GM23248 (cell line): ENCODE measurements at regions not wholly inside any gene's neighbourhood (a gene's known extent, or its start where the extent isn't known, plus 50 kb on each side); places are given as distances from the start of the nearest gene placed in this dataset.

Source experiments
- DNase-seq: peaks from one replicate; pipeline ENCODE4 v3.0.0-alpha.2; 2015
- H2AFZ ChIP-seq: fragments of 200-600 bp; sonication (generic); 2 replicates; pipeline ENCODE4 v1.6.1; 2016; ENCODE audit warnings: antibody characterized with exemption
- H3F3A ChIP-seq: fragments of 200-600 bp; sonication (generic); 2 replicates; pipeline ENCODE4 v1.6.1; 2016; ENCODE audit warnings: mild to moderate bottlenecking, antibody characterized with exemption, mixed run types; ENCODE audit not compliant: insufficient read depth
- H3K27ac ChIP-seq: fragments of 200-600 bp; sonication (generic); 2 replicates; pipeline ENCODE4 v1.5.1; 2016; ENCODE audit warnings: mild to moderate bottlenecking
- H3K27me3 ChIP-seq: fragments of 200-600 bp; sonication (generic); replicated peaks from 2 replicates; pipeline ENCODE4 v1.6.1; 2016; ENCODE audit warnings: mild to moderate bottlenecking; ENCODE audit not compliant: insufficient read depth
- H3K36me3 ChIP-seq: fragments of 200-600 bp; sonication (generic); 2 replicates; pipeline ENCODE4 v1.6.1; 2016; ENCODE audit warnings: low read depth, mild to moderate bottlenecking
- H3K4me1 ChIP-seq: fragments of 200-600 bp; sonication (generic); 2 replicates; pipeline ENCODE4 v1.6.1; 2016; ENCODE audit warnings: mild to moderate bottlenecking; ENCODE audit not compliant: insufficient read depth
- H3K4me2 ChIP-seq: fragments of 200-600 bp; sonication (generic); one replicate; pipeline ENCODE4 v1.6.1; 2016; ENCODE audit warnings: mild to moderate bottlenecking; ENCODE audit not compliant: unreplicated experiment
- H3K4me3 ChIP-seq: fragments of 200-600 bp; sonication (generic); 2 replicates; pipeline ENCODE4 v1.5.1; 2016; ENCODE audit warnings: mild to moderate bottlenecking
- H3K79me2 ChIP-seq: fragments of 200-600 bp; sonication (generic); 2 replicates; pipeline ENCODE4 v1.6.1; 2016; ENCODE audit warnings: mild to moderate bottlenecking; ENCODE audit not compliant: insufficient read depth
- H3K9ac ChIP-seq: fragments of 200-600 bp; sonication (generic); 2 replicates; pipeline ENCODE4 v1.6.1; 2016; ENCODE audit warnings: mild to moderate bottlenecking
- H3K9me2 ChIP-seq: fragments of 200-600 bp; sonication (generic); 2 replicates; pipeline ENCODE4 v1.6.1; 2016; ENCODE audit warnings: mixed run types, mild to moderate bottlenecking, moderate library complexity; ENCODE audit not compliant: insufficient read depth
- H3K9me3 ChIP-seq: fragments of 200-600 bp; sonication (generic); one replicate; pipeline ENCODE4 v1.6.1; 2017; ENCODE audit warnings: low read depth
- H4K20me1 ChIP-seq: fragments of 200-600 bp; sonication (generic); 2 replicates; pipeline ENCODE4 v1.6.0; 2016; ENCODE audit not compliant: insufficient read depth
- EZH2 ChIP-seq: fragments of 200-600 bp; sonication (generic); IDR thresholded peaks from 2 replicates; pipeline ENCODE4 v1.6.1; 2018; ENCODE audit warnings: antibody characterized with exemption, mild to moderate bottlenecking; ENCODE audit not compliant: insufficient read depth, poor library complexity, severe bottlenecking
- EZH2phosphoT487 ChIP-seq: fragments of 200-600 bp; sonication (generic); IDR thresholded peaks from 2 replicates; pipeline ENCODE4 v1.6.1; 2018; ENCODE audit warnings: antibody characterized with exemption, moderate library complexity, mild to moderate bottlenecking, low read depth; ENCODE audit not compliant: insufficient read depth
- WGBS, 2 experiments: methylation state at CpG; one replicate each; pipeline ENCODE4 v1.1.6; 2015 to 2017; ENCODE audit warnings: low lambda C conversion rate in 2 of 2, low coverage in 1 of 2; ENCODE audit errors: missing lambda C conversion rate in 2 of 2; 5-methylcytosine and 5-hydroxymethylcytosine counted together
- in situ Hi-C: fragments of 300-500 bp; cut with MboI; formaldehyde crosslinking; loops from 2 replicates; pipeline ENCODE4 v1.15.0; 2020

DNA sequence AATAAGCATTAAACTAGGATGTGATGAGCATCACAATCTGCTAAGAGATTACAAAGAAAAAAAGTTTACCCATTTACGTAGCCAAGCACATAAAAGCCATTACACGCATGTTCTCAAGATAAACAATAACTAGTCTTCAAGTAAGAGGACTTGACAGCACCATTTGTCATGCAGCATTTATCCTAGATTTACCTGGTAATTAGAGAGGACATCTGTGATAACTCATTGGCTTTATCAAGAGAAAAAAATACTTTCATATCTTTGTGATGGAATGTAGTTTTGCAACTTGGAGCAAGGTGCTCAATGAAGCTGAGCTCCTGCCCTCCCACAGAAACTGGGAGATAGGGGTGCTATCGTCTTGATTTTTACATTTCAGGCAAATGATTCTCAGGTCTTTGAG, 1023.7 kb downstream of the FSCB start:
- Histone ChIP-seq H3K4me3 (no peak overlapping the region), H3K79me2 (no peaks in the 10 kb centered on the region), H3F3A (no peaks in the 10 kb centered on the region), H3K4me2 (no peak overlapping the region), H3K9me2 (no peaks in the 10 kb centered on the region), H3K27me3 (no peaks in the 10 kb centered on the region), H3K36me3 (no peaks in the 10 kb centered on the region), H3K27ac (no peak overlapping the region), H3K9me3 (no peaks in the 10 kb centered on the region), H2AFZ (no peak overlapping the region), H3K9ac (no peak overlapping the region), H4K20me1 (no peaks in the 10 kb centered on the region), H3K4me1 (no peaks in the 10 kb centered on the region)
- 16 to 22% methylated on average over 3 of the region's 3 CpGs for WGBS, 2 experiments
- DNase-seq: no peak
- in situ Hi-C loops: no loop called here
- TF ChIP-seq EZH2 (no peak), EZH2phosphoT487 (no peak)

DNA sequence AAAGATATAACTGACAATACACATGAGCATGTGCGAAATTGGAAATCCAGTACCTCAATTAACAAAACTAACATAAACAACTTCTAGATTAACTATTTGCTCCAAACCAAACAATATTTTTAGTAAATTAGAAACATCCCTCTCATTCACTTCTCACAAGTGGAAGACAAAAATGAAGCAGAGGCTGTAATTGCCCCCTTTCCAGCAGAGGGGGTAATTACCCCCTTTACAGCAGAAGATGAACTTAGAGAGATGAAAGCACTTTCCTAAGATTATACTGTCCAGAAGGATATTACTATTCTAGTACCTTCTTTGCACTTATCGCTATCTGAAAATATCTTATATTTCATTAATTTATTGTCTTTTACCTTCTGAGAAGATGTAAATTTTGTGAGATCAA, 1025.2 kb downstream of the FSCB start:
- TF ChIP-seq EZH2: no peak
- TF ChIP-seq EZH2phosphoT487: no peak
- no peak overlapping the region for H3K4me2 ChIP-seq
- in situ Hi-C loops: no loop called here
- no peak overlapping the region for H3K27ac ChIP-seq
- no peaks in the 10 kb centered on the region for H3K36me3 ChIP-seq
- no peak overlapping the region for H3K9ac ChIP-seq
- no peaks in the 10 kb centered on the region for H3K9me3 ChIP-seq
- WGBS, 2 experiments: 54 to 77% methylated on average over 2 of the region's 2 CpGs
- no peaks in the 10 kb centered on the region for H3K79me2 ChIP-seq
- no peak overlapping the region for H3K4me3 ChIP-seq
- H4K20me1 ChIP-seq: no peaks in the 10 kb centered on the region
- H2AFZ ChIP-seq: no peak overlapping the region
- no peaks in the 10 kb centered on the region for H3K27me3 ChIP-seq
- no peaks in the 10 kb centered on the region for H3F3A ChIP-seq
- no peaks in the 10 kb centered on the region for H3K4me1 ChIP-seq
- DNase-seq: no peak
- no peaks in the 10 kb centered on the region for H3K9me2 ChIP-seq

DNA sequence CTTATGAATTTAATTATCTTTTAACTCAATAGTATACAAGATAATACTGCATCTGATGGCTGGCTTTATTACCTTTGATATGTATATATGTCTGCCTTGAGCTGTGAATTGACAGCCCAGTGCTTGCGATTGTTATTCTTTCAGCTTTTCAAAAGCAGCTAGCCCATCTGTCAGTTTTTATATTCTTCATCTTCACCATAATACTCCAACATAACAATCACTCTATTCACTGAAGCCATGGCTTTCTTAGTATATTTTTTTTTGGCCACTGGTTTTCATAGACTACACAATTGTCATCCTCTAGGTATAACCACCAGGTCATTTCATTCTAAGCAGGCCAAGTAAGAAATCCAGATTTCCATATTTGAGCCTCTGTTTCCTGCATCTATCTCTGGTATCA, 1026.1 kb downstream of the FSCB start:
- TF ChIP-seq EZH2 (no peak), EZH2phosphoT487 (no peak)

DNA sequence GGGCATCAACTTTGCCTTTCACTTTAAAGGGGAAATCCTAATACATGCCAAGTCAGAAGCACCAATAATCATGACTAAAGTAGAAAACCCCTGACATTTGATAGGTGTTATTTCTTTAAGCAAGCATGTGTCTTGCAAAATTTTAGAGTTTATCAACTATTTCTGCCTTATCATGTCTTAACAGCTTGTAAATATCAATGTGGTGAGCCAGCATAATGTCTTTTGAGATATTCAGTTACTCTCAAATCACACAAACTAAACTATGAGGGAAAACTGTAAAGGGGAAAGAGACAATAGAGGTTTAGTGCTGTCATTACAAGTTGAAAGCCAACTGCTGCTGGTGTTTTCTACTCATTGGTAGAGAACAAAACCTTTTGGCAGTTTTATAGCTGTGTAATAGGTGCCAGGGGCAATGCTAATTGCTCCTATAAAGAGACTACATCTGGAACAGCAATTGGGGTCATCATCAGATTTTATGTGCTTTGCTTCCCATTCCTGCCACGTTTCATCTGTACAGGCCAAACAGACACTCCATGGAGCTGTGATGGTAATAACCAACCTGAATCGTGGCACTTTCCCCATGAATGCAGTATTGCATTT, 1027.4 kb downstream of the FSCB start:
- Histone ChIP-seq H2AFZ (no peak overlapping the region), H3K9ac (no peak overlapping the region), H4K20me1 (no peaks in the 10 kb centered on the region), H3K79me2 (no peaks in the 10 kb centered on the region), H3K4me1 (no peaks in the 10 kb centered on the region), H3K9me3 (no peaks in the 10 kb centered on the region), H3K9me2 (no peaks in the 10 kb centered on the region), H3F3A (no peaks in the 10 kb centered on the region), H3K27me3 (no peaks in the 10 kb centered on the region), H3K4me3 (no peak overlapping the region), H3K4me2 (no peak overlapping the region), H3K27ac (no peak overlapping the region), H3K36me3 (no peaks in the 10 kb centered on the region)
- WGBS, 2 experiments: 12 to 15% methylated on average over 2 of the region's 2 CpGs
- TF ChIP-seq EZH2phosphoT487: no peak
- TF ChIP-seq EZH2: no peak
- in situ Hi-C loops: no loop called here
- DNase-seq: no peak

More for the DNA sequence above, 1026.1 kb downstream of the FSCB start:
- in situ Hi-C loops: no loop called here
- Histone ChIP-seq H4K20me1 (no peaks in the 10 kb centered on the region), H3F3A (no peaks in the 10 kb centered on the region), H2AFZ (no peak overlapping the region), H3K36me3 (no peaks in the 10 kb centered on the region), H3K79me2 (no peaks in the 10 kb centered on the region), H3K9me2 (no peaks in the 10 kb centered on the region), H3K27me3 (no peaks in the 10 kb centered on the region), H3K4me1 (no peaks in the 10 kb centered on the region), H3K27ac (no peak overlapping the region), H3K4me3 (no peak overlapping the region), H3K9ac (no peak overlapping the region), H3K9me3 (no peaks in the 10 kb centered on the region), H3K4me2 (no peak overlapping the region)
- WGBS, 2 experiments: 64 to 66% methylated on average over 1 of the region's 1 CpG
- no peak for DNase-seq

DNA sequence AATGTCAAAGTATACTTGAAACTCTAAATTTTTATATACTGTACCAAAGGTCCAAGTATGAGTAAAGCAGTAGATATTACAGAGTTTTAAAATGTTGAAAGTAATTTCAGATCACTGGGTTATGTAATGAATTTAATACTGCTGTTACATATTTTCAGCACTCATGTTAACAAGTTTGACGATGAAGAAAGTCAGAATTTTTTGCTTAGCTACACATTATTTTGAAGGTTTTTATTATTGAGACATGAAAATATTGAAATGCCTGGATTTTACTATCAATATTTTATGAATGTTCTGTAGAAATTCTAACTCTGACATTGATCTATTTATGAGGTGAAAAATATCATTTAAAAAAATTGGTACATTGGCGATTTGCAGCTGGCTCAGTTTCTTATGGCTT, 1030.3 kb downstream of the FSCB start:
- Histone ChIP-seq H4K20me1 (no peaks in the 10 kb centered on the region), H3K27me3 (no peaks in the 10 kb centered on the region), H3K4me2 (no peak overlapping the region), H3K4me3 (no peak overlapping the region), H3K9ac (no peak overlapping the region), H3K9me3 (no peaks in the 10 kb centered on the region), H2AFZ (no peak overlapping the region), H3F3A (no peaks in the 10 kb centered on the region), H3K4me1 (no peaks in the 10 kb centered on the region), H3K27ac (no peak overlapping the region), H3K9me2 (no peaks in the 10 kb centered on the region), H3K79me2 (no peaks in the 10 kb centered on the region), H3K36me3 (no peaks in the 10 kb centered on the region)
- TF ChIP-seq EZH2phosphoT487 (no peak), EZH2 (no peak)
- DNase-seq: no peak
- in situ Hi-C loops: no loop called here
- 12 to 19% methylated on average over 2 of the region's 2 CpGs for WGBS, 2 experiments
